Stimulated activated CD8-positive, alpha-beta memory T cell treated with anti-CD3 and anti-CD28 coated beads, Interleukin-2, amount 100 ng/mL, for 48 hours (primary cell): ENCODE measurements at regions not wholly inside any gene's neighbourhood (a gene's known extent, or its start where the extent isn't known, plus 50 kb on each side); places are given as distances from the start of the nearest gene placed in this dataset.

ENCODE experiments used
- DNase-seq, 2 donors: peaks; one replicate each; pipeline ENCODE4 v3.0.0-alpha.2; 2020; ENCODE audit warnings: low read depth in 2 of 2

DNA sequence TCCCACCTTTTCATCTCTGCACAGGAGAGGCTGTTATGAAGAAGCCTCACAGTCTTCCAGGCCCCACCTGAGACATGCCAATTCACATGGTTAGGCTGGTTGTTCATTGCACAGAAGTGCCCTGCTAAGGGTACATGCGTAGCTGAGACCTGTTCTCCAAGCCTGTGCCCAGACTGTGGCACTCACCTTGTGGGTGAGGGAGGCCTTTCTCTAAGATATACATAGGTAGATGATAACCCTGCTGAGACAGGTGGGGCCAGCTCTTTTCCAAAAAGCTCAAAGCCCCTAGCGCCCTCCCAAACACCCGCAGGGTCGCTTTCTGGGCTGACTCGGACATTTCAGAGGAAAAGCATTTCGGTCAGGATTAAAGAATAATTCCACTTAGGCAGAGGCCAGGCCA, 53.5 kb upstream of the ZNF507 start:
- no peak for DNase-seq

GRCh38 chr19:32294871-32295438, 50.5 kb upstream of the ZNF507 start:
- DNase-seq = no peak
